H1 (cell line): ENCODE measurements at regions not wholly inside any gene's neighbourhood (a gene's known extent, or its start where the extent isn't known, plus 50 kb on each side); places are given as distances from the start of the nearest gene placed in this dataset.

ENCODE experiments used
- CTBP2 ChIP-seq: IDR thresholded peaks from 2 replicates; pipeline ENCODE4 v1.7.0; 2011; ENCODE audit warnings: borderline replicate concordance, mild to moderate bottlenecking, moderate library complexity, mixed read lengths, low read length; ENCODE audit not compliant: insufficient read depth, insufficient read length
- POLR2A ChIP-seq, 2 experiments: IDR thresholded peaks; 1 replicate in 1 of 2; 2 replicates in 1 of 2; pipeline ENCODE4 v1.6.1; 2011; ENCODE audit warnings: low read depth in 2 of 2, low read length in 2 of 2, mild to moderate bottlenecking in 2 of 2; ENCODE audit errors: control extremely low read depth in 1 of 2
- POLR2AphosphoS5 ChIP-seq: IDR thresholded peaks from 2 replicates; pipeline ENCODE4 v1.6.1; 2011; ENCODE audit warnings: low read depth, low read length
- RFX5 ChIP-seq: IDR thresholded peaks from 2 replicates; pipeline ENCODE4 v1.6.1; 2011; ENCODE audit warnings: low read depth, low read length, improper control_type of control experiment, borderline replicate concordance
- TF ChIP-seq, protein P1 (sequence below): IDR thresholded peaks from 2 replicates; pipeline ENCODE4 v1.6.1; 2012; ENCODE audit warnings: inconsistent platforms

DNA sequence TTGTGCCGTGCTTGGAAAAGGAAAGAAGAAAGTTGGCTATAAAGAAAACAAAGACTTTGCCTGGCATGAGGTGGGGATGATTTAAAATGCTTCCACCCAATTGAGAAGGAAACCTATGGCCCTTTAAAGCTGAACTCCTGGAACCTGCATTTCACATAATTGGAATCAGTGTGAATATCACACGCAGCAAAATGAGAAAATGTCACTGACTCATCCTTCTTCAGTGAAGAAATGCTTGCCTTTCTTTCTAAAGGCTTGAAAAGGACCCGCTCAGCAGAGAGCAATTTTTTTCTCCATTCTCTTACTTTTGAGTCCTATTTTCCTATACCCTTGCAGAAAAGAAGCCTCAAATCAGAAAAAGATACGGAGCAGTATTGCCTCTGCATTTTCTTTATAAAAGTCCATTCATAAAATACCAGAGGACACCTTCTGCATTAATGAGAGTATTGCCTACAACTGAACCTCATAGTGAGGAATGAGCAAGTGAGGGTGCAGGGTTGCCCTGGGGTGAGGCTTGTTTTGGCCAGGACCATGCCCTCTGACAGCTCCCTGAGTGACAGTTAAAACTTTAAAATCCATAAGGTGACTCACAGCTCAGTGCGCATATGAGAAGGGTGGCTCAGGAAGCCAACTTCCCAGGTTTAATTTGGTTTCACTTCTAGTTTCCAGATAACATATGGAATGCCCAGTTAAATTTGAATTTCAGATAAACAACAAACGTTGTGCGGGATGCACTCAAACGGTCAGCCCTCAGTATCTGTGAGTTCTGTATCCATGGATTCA, 191.9 kb upstream of the GYPC start (continued):
- no peak for TF ChIP-seq RFX5
- no peak for TF ChIP-seq POLR2AphosphoS5
- TF ChIP-seq POLR2A (IDR thresholded peaks at IDR 0.05; ENCODE audit: control extremely low read depth in 1 of 2, low read depth in 2 of 2, low read length in 2 of 2): no peak
- TF ChIP-seq CTBP2: no peak
- TF ChIP-seq, protein P1, sequence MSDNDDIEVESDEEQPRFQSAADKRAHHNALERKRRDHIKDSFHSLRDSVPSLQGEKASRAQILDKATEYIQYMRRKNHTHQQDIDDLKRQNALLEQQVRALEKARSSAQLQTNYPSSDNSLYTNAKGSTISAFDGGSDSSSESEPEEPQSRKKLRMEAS: no peak
- TF ChIP-seq, all 59 proteins: peak for 0
